Thyroid gland (tissue), 4 donors: ENCODE measurements at regions not wholly inside any gene's neighbourhood (a gene's known extent, or its start where the extent isn't known, plus 50 kb on each side); places are given as distances from the start of the nearest gene placed in this dataset.

ENCODE experiments used
- POLR2A ChIP-seq, 2 donors: fragments of 450-650 bp; IDR thresholded peaks; one replicate each; pipeline ENCODE4 v1.6.1; 2017; ENCODE audit warnings: antibody characterized with exemption in 2 of 2, mild to moderate bottlenecking in 2 of 2, moderate library complexity in 1 of 2
- TF ChIP-seq, protein P1 (sequence below), 6 experiments: fragments of 200-600 bp in 3 of 6; fragments of 450-650 bp in 3 of 6; sonication (generic) in 3 of 6; IDR thresholded peaks; one replicate each; pipeline ENCODE4 v1.5.1; 2016 to 2019; ENCODE audit warnings: antibody characterized with exemption in 6 of 6, mild to moderate bottlenecking in 2 of 6, inconsistent platforms in 1 of 6, moderate library complexity in 1 of 6

- TF ChIP-seq, protein P1, sequence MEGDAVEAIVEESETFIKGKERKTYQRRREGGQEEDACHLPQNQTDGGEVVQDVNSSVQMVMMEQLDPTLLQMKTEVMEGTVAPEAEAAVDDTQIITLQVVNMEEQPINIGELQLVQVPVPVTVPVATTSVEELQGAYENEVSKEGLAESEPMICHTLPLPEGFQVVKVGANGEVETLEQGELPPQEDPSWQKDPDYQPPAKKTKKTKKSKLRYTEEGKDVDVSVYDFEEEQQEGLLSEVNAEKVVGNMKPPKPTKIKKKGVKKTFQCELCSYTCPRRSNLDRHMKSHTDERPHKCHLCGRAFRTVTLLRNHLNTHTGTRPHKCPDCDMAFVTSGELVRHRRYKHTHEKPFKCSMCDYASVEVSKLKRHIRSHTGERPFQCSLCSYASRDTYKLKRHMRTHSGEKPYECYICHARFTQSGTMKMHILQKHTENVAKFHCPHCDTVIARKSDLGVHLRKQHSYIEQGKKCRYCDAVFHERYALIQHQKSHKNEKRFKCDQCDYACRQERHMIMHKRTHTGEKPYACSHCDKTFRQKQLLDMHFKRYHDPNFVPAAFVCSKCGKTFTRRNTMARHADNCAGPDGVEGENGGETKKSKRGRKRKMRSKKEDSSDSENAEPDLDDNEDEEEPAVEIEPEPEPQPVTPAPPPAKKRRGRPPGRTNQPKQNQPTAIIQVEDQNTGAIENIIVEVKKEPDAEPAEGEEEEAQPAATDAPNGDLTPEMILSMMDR (IDR thresholded peaks at IDR 0.05), result no peak
- no peak for TF ChIP-seq POLR2A (IDR thresholded peaks at IDR 0.05)
Observed at GRCh38 chr17:69916761-69917160, 158.3 kb upstream of the KCNJ16 start.
